IMR-90 (cell line): ENCODE measurements at regions not wholly inside any gene's neighbourhood (a gene's known extent, or its start where the extent isn't known, plus 50 kb on each side); places are given as distances from the start of the nearest gene placed in this dataset.

Experiments
- ATAC-seq: fragments of 200-7000 bp; cut with Tn5 transposase; 2 replicates; pipeline ENCODE4 v1.9.1; 2020; ENCODE audit warnings: low read depth, mild to moderate bottlenecking, moderate library complexity
- BruUV-seq: library from RNA; stranded (reverse); fragments of 400-500 nt; replicated peaks from 2 replicates; lab custom pipeline; 2021; lab: Mats Ljungman, UMichigan
- CTCF ChIA-PET: fragments of 300-600 bp; formaldehyde crosslinking; extraction: SDS; loops from one replicate; lab custom pipeline; 2021; ENCODE audit warnings: antibody characterized with exemption; lab: Yijun Ruan, JAX
- POLR2A ChIA-PET: fragments of 300-600 bp; sonication (Branson Sonifier 250); formaldehyde crosslinking; loops from one replicate; lab custom pipeline; 2022; ENCODE audit warnings: antibody characterized with exemption; ENCODE audit not compliant: unreplicated experiment; lab: Charles Lee
- DNase-seq: peaks from one replicate; pipeline ENCODE4 v3.0.0; 2013
- H2AFZ ChIP-seq: replicated peaks from 2 replicates; pipeline ENCODE3; 2013; ENCODE audit warnings: low read length, mild to moderate bottlenecking; ENCODE audit not compliant: poor library complexity
- H2AK5ac ChIP-seq: 2 replicates; pipeline ENCODE4 v1.6.1; 2013; ENCODE audit warnings: low read depth, low read length, inconsistent platforms
- H2AK9ac ChIP-seq: replicated peaks from 2 replicates; pipeline ENCODE3; 2013; ENCODE audit warnings: mild to moderate bottlenecking, low read depth, low read length, moderate library complexity; ENCODE audit not compliant: poor library complexity
- H2BK120ac ChIP-seq: 2 replicates; pipeline ENCODE4 v1.6.1; 2013; ENCODE audit warnings: low read depth, low read length, inconsistent platforms
- H2BK15ac ChIP-seq: 3 replicates; pipeline ENCODE4 v1.6.1; 2013; ENCODE audit warnings: low read depth, low read length, inconsistent platforms
- H2BK20ac ChIP-seq: 2 replicates; pipeline ENCODE4 v1.6.1; 2013; ENCODE audit warnings: low read depth, mild to moderate bottlenecking, inconsistent platforms, low read length, moderate library complexity
- H2BK5ac ChIP-seq: 2 replicates; pipeline ENCODE4 v1.6.1; 2013; ENCODE audit warnings: mild to moderate bottlenecking, low read depth, low read length, inconsistent platforms; ENCODE audit not compliant: poor library complexity, severe bottlenecking
- H3K14ac ChIP-seq: replicated peaks from 2 replicates; pipeline ENCODE4 v1.6.1; 2013; ENCODE audit warnings: low read depth, low read length, inconsistent platforms
- H3K18ac ChIP-seq: 2 replicates; pipeline ENCODE4 v1.6.1; 2013; ENCODE audit warnings: low read depth, low read length, control low read depth
- H3K23ac ChIP-seq: 2 replicates; pipeline ENCODE4 v1.6.1; 2013; ENCODE audit warnings: low read depth, low read length, inconsistent platforms
- H3K27ac ChIP-seq: 2 replicates; pipeline ENCODE4 v1.5.1; 2013; ENCODE audit warnings: mild to moderate bottlenecking, control low read depth, low read length; ENCODE audit not compliant: insufficient read depth
- H3K27me3 ChIP-seq: 2 replicates; pipeline ENCODE4 v1.6.1; 2013; ENCODE audit warnings: low read length; ENCODE audit not compliant: control insufficient read depth, insufficient read depth
- H3K36me3 ChIP-seq: 2 replicates; pipeline ENCODE4 v1.6.1; 2013; ENCODE audit warnings: low read length, mixed read lengths; ENCODE audit not compliant: control insufficient read depth, insufficient read depth
- H3K4ac ChIP-seq: 2 replicates; pipeline ENCODE4 v1.6.1; 2013; ENCODE audit warnings: low read depth, low read length, inconsistent platforms
- H3K4me1 ChIP-seq: 2 replicates; pipeline ENCODE4 v1.6.1; 2013; ENCODE audit warnings: low read length, mixed read lengths; ENCODE audit not compliant: control insufficient read depth, insufficient read depth
- H3K4me2 ChIP-seq: 2 replicates; pipeline ENCODE4 v1.6.1; 2013; ENCODE audit warnings: low read depth, mild to moderate bottlenecking, control low read depth, low read length, moderate library complexity
- H3K4me3 ChIP-seq: 2 replicates; pipeline ENCODE4 v1.5.1; 2013; ENCODE audit warnings: low read depth, mild to moderate bottlenecking, control low read depth, low read length, moderate library complexity; ENCODE audit not compliant: insufficient read depth
- H3K56ac ChIP-seq: 2 replicates; pipeline ENCODE4 v1.6.1; 2013; ENCODE audit warnings: low read length, inconsistent platforms; ENCODE audit not compliant: insufficient read depth; ENCODE audit errors: extremely low read depth
- H3K79me1 ChIP-seq, 2 experiments: 2 replicates each; pipeline ENCODE4 v1.6.1; 2013; ENCODE audit warnings: low read length in 2 of 2, inconsistent platforms in 1 of 2, low read depth in 1 of 2
- H3K9ac ChIP-seq: 2 replicates; pipeline ENCODE4 v1.6.1; 2013; ENCODE audit warnings: low read depth, low read length, control low read depth
- H3K9me1 ChIP-seq: 2 replicates; pipeline ENCODE4 v1.6.1; 2013; ENCODE audit warnings: low read length, inconsistent platforms; ENCODE audit not compliant: insufficient read depth
- H3K9me3 ChIP-seq: 2 replicates; pipeline ENCODE4 v1.6.1; 2013; ENCODE audit warnings: low read length; ENCODE audit not compliant: control insufficient read depth, insufficient read depth
- H4K20me1 ChIP-seq: 2 replicates; pipeline ENCODE4 v1.6.1; 2013; ENCODE audit warnings: low read length, inconsistent platforms; ENCODE audit not compliant: insufficient read depth
- H4K5ac ChIP-seq: 2 replicates; pipeline ENCODE4 v1.6.1; 2013; ENCODE audit warnings: mild to moderate bottlenecking, low read depth, low read length, control low read depth
- H4K8ac ChIP-seq, 2 experiments: 2 replicates each; pipeline ENCODE4 v1.6.1; 2013; ENCODE audit warnings: low read depth in 2 of 2, low read length in 2 of 2, control low read depth in 1 of 2, inconsistent platforms in 1 of 2
- H4K91ac ChIP-seq: 2 replicates; pipeline ENCODE4 v1.6.1; 2013; ENCODE audit warnings: low read depth, low read length, inconsistent platforms; ENCODE audit not compliant: insufficient read depth
- CHD1 ChIP-seq: IDR thresholded peaks from 2 replicates; pipeline ENCODE4 v1.6.1; 2012; ENCODE audit warnings: low read depth, low read length, improper control_type of control experiment
- MAFK ChIP-seq: IDR thresholded peaks from 2 replicates; pipeline ENCODE4 v1.6.1; 2012; ENCODE audit warnings: low read depth, low read length, improper control_type of control experiment
- MAZ ChIP-seq: IDR thresholded peaks from 2 replicates; pipeline ENCODE4 v1.6.1; 2012; ENCODE audit warnings: low read depth, mild to moderate bottlenecking, low read length, improper control_type of control experiment, moderate library complexity, borderline replicate concordance
- NFE2L2 ChIP-seq: fragments of 150-350 bp; IDR thresholded peaks from 2 replicates; pipeline ENCODE4 v1.6.1; 2016; ENCODE audit warnings: low read depth, mild to moderate bottlenecking, low read length
- RAD21 ChIP-seq: IDR thresholded peaks from 2 replicates; pipeline ENCODE4 v1.6.1; 2012; ENCODE audit warnings: low read length, improper control_type of control experiment
- RCOR1 ChIP-seq: IDR thresholded peaks from 2 replicates; pipeline ENCODE4 v1.6.1; 2012; ENCODE audit warnings: mild to moderate bottlenecking, low read length, improper control_type of control experiment; ENCODE audit not compliant: insufficient replicate concordance
- RFX5 ChIP-seq: IDR thresholded peaks from 2 replicates; pipeline ENCODE4 v1.8.0; 2012; ENCODE audit warnings: low read depth, mild to moderate bottlenecking, low read length, moderate library complexity
- SMC3 ChIP-seq: fragments of 150-350 bp; IDR thresholded peaks from 2 replicates; pipeline ENCODE4 v1.6.1; 2016; ENCODE audit warnings: low read depth, mild to moderate bottlenecking, antibody characterized with exemption, low read length, moderate library complexity
- WGBS, 2 experiments: methylation state at CpG; one replicate each; pipeline versions ENCODE4 v1.1.5 to v1.1.7; 2013; ENCODE audit warnings: missing lambda C conversion rate in 2 of 2; ENCODE audit not compliant: insufficient read length in 1 of 2; ENCODE audit errors: extremely low coverage in 2 of 2; 5-methylcytosine and 5-hydroxymethylcytosine counted together
- dilution Hi-C: fragments of 300-500 bp; cut with HindIII; formaldehyde crosslinking; loops from one replicate; pipeline ENCODE4 v1.14.3; 2018; ENCODE audit warnings: low sequenced_read_pairs; ENCODE audit not compliant: unreplicated experiment
- in situ Hi-C: fragments of 300-500 bp; cut with MboI; formaldehyde crosslinking; loops from 3 replicates; pipeline ENCODE4 v1.14.3; 2019; ENCODE audit warnings: low sequenced_read_pairs, inconsistent platforms, mixed read lengths
- intact Hi-C: fragments of 100-400 bp; cut with micrococcal nuclease; formaldehyde crosslinking; loops from 2 replicates; pipeline ENCODE4 v1.10.0; 2022
- TF ChIP-seq, protein P1 (sequence below): fragments of 150-350 bp; IDR thresholded peaks from 2 replicates; pipeline ENCODE4 v1.6.1; 2017; ENCODE audit warnings: mild to moderate bottlenecking, antibody characterized with exemption, low read length, low read depth

DNA sequence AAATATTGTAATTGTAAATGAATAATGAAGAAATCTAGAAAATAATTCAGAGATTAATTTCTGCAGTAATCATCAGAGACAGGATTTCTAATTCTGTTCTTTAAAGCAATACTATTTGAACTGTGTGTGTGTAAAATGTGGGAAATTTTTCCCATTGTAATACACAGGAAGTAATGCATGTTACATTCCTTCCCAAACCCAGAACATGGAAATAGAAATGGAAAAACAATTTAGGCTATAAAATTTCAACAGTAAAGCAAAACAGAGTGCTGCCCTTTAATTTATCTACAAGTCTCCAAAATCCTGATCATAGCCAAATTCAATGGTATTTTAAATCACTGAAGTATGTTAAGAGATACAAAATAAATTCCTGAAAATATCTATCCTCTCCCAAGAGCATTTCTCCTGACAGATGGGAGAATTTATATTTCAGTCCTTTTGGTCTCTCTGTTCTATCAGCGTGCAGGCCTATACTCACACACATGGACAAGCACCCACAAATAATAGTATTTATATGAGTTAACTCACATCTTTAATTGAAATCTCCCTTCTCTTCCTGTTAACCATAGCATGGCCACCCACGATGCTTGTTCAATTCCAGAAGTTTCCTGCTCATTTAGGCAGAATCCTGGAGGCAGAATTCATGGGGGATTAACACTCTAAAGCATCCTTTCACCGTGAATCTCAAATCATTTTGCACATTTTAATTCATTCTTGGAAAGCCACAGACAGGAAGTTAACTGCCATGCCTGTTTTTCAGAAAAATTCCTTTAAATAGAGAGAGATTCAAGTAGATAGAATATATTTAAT is 1465.4 kb upstream of the FLRT2 start:
- no peak overlapping the region for H3K4me3 ChIP-seq
- no peak overlapping the region for H2BK20ac ChIP-seq
- no peak overlapping the region for H3K4ac ChIP-seq
- H3K9me1 ChIP-seq, result no peaks in the 10 kb centered on the region
- H2AK5ac ChIP-seq, result no peak overlapping the region
- no peaks in the 10 kb centered on the region for H3K36me3 ChIP-seq
- dilution Hi-C loops, result no loop called here
- no peak overlapping the region for H2BK15ac ChIP-seq
- no peak for DNase-seq
- H2BK120ac ChIP-seq, result no peak overlapping the region
- H3K23ac ChIP-seq, result no peak overlapping the region
- 67% methylated on average over 1 of the region's 3 CpGs; no CpG with 5 or more reads in 1 of the 2 experiments for WGBS, 2 experiments
- H4K8ac ChIP-seq, result no peak overlapping the region
- H4K91ac ChIP-seq, result no peak overlapping the region
- H3K27me3 ChIP-seq, result no peaks in the 10 kb centered on the region
- ChIA-PET CTCF (no interaction called here), POLR2A (no interaction called here)
- in situ Hi-C loops, result no loop called here
- no peak overlapping the region for H3K27ac ChIP-seq
- H4K5ac ChIP-seq, result no peak overlapping the region
- BruUV-seq, result no TSS peak
- H3K4me2 ChIP-seq, result no peak overlapping the region
- no peak overlapping the region for H2AFZ ChIP-seq
- H3K9ac ChIP-seq, result no peak overlapping the region
- H3K79me1 ChIP-seq, result no peaks in the 10 kb centered on the region
- H3K14ac ChIP-seq, result no peak overlapping the region
- no peak for ATAC-seq
- no peak overlapping the region for H3K56ac ChIP-seq
- no peaks in the 10 kb centered on the region for H4K20me1 ChIP-seq
- no peaks in the 10 kb centered on the region for H3K4me1 ChIP-seq
- H2BK5ac ChIP-seq, result no peak overlapping the region
- no peak overlapping the region for H2AK9ac ChIP-seq
- no peak overlapping the region for H3K18ac ChIP-seq
- intact Hi-C loops, result loop anchor here (10.0 kb wide), 2 partner anchors 250 to 1350 kb away; no protein-coding TSS in a partner anchor
- H3K9me3 ChIP-seq, result no peaks in the 10 kb centered on the region
- TF ChIP-seq RAD21 (no peak), MAFK (no peak), SMC3 (no peak), CHD1 (no peak), NFE2L2 (no peak), RFX5 (no peak), MAZ (no peak), RCOR1 (no peak)
- TF ChIP-seq, protein P1, sequence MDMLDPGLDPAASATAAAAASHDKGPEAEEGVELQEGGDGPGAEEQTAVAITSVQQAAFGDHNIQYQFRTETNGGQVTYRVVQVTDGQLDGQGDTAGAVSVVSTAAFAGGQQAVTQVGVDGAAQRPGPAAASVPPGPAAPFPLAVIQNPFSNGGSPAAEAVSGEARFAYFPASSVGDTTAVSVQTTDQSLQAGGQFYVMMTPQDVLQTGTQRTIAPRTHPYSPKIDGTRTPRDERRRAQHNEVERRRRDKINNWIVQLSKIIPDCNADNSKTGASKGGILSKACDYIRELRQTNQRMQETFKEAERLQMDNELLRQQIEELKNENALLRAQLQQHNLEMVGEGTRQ, result no peak
